ENCODE measurements at regions not wholly inside any gene's neighbourhood (a gene's known extent, or its start where the extent isn't known, plus 50 kb on each side); places are given as distances from the start of the nearest gene placed in this dataset.

GRCh38 chr22:48358886-48359612 is 1468.6 kb downstream of the BRD1 start:
- Histone ChIP-seq H3F3A (ENCODE audit: low read depth) (no peaks in the 10 kb centered on the region), H3K9me3 (ENCODE audit: insufficient read depth, low read depth, low read length) (peaks cover 19% of the 10 kb centered on the region; the same call in 1 of the 2 replicates), H3K27me3 (ENCODE audit: insufficient read depth, low read length, poor library complexity, severe bottlenecking) (no peaks in the 10 kb centered on the region), H3K36me3 (ENCODE audit: insufficient read depth, low read length) (no peaks in the 10 kb centered on the region), H3K4me2 (ENCODE audit: low read depth, low read length, poor library complexity, severe bottlenecking) (no peak overlapping the region), H3K9ac (ENCODE audit: low read depth, low read length, poor library complexity, severe bottlenecking) (no peak overlapping the region), H3K79me2 (ENCODE audit: insufficient read depth, low read length) (no peaks in the 10 kb centered on the region), H2AFZ (ENCODE audit: low read length) (no peak overlapping the region), H3K4me3 (ENCODE audit: low read length, poor library complexity, severe bottlenecking) (no peak overlapping the region), H3K9me2 (replicated peaks; ENCODE audit: low read depth, low read length) (no peaks in the 10 kb centered on the region), H3K4me1 (ENCODE audit: insufficient read depth, low read length, poor library complexity, severe bottlenecking) (no peaks in the 10 kb centered on the region), H4K20me1 (ENCODE audit: insufficient read depth, low read length, poor library complexity, severe bottlenecking) (no peaks in the 10 kb centered on the region)
- TF ChIP-seq EZH2phosphoT487 (IDR thresholded peaks at IDR 0.05; ENCODE audit: borderline replicate concordance) (no peak), CTCF (conservative IDR thresholded peaks at IDR 0.05; ENCODE audit: low read length) (no peak)

GRCh38 chr22:48357961-48358360 is 1469.7 kb downstream of the BRD1 start:
- Histone ChIP-seq H4K20me1 (ENCODE audit: insufficient read depth, low read length, poor library complexity, severe bottlenecking) (no peaks in the 10 kb centered on the region), H3K9me3 (ENCODE audit: insufficient read depth, low read depth, low read length) (peaks cover 14% of the 10 kb centered on the region; the same call in 1 of the 2 replicates), H3K4me3 (ENCODE audit: low read length, poor library complexity, severe bottlenecking) (no peak overlapping the region), H3K79me2 (ENCODE audit: insufficient read depth, low read length) (no peaks in the 10 kb centered on the region), H3K4me2 (ENCODE audit: low read depth, low read length, poor library complexity, severe bottlenecking) (no peak overlapping the region), H2AFZ (ENCODE audit: low read length) (no peak overlapping the region), H3K9ac (ENCODE audit: low read depth, low read length, poor library complexity, severe bottlenecking) (no peak overlapping the region), H3K27me3 (ENCODE audit: insufficient read depth, low read length, poor library complexity, severe bottlenecking) (no peaks in the 10 kb centered on the region), H3K9me2 (replicated peaks; ENCODE audit: low read depth, low read length) (no peaks in the 10 kb centered on the region), H3K4me1 (ENCODE audit: insufficient read depth, low read length, poor library complexity, severe bottlenecking) (no peaks in the 10 kb centered on the region), H3K36me3 (ENCODE audit: insufficient read depth, low read length) (no peaks in the 10 kb centered on the region), H3F3A (ENCODE audit: low read depth) (no peaks in the 10 kb centered on the region)
- TF ChIP-seq EZH2phosphoT487 (IDR thresholded peaks at IDR 0.05; ENCODE audit: borderline replicate concordance) (no peak), CTCF (conservative IDR thresholded peaks at IDR 0.05; ENCODE audit: low read length) (no peak)

GRCh38 chr22:48357196-48357595 is 1470.5 kb downstream of the BRD1 start:
- H3K4me3 ChIP-seq (ENCODE audit: low read length, poor library complexity, severe bottlenecking), result no peak overlapping the region
- no peaks in the 10 kb centered on the region for H4K20me1 ChIP-seq (ENCODE audit: insufficient read depth, low read length, poor library complexity, severe bottlenecking)
- H3K79me2 ChIP-seq (ENCODE audit: insufficient read depth, low read length), result no peaks in the 10 kb centered on the region
- H2AFZ ChIP-seq (ENCODE audit: low read length), result no peak overlapping the region
- no peaks in the 10 kb centered on the region for H3F3A ChIP-seq (ENCODE audit: low read depth)
- no peaks in the 10 kb centered on the region for H3K36me3 ChIP-seq (ENCODE audit: insufficient read depth, low read length)
- H3K27me3 ChIP-seq (ENCODE audit: insufficient read depth, low read length, poor library complexity, severe bottlenecking), result no peaks in the 10 kb centered on the region
- no peak overlapping the region for H3K4me2 ChIP-seq (ENCODE audit: low read depth, low read length, poor library complexity, severe bottlenecking)
- TF ChIP-seq CTCF (conservative IDR thresholded peaks at IDR 0.05; ENCODE audit: low read length), result no peak
- TF ChIP-seq EZH2phosphoT487 (IDR thresholded peaks at IDR 0.05; ENCODE audit: borderline replicate concordance), result no peak
- H3K4me1 ChIP-seq (ENCODE audit: insufficient read depth, low read length, poor library complexity, severe bottlenecking), result no peaks in the 10 kb centered on the region
- no peaks in the 10 kb centered on the region for H3K9me2 ChIP-seq (replicated peaks; ENCODE audit: low read depth, low read length)
- H3K9ac ChIP-seq (ENCODE audit: low read depth, low read length, poor library complexity, severe bottlenecking), result no peak overlapping the region
- H3K9me3 ChIP-seq (ENCODE audit: insufficient read depth, low read depth, low read length), result peaks cover 13% of the 10 kb centered on the region; the same call in 1 of the 2 replicates
